HepG2 (cell line): ENCODE measurements at regions not wholly inside any gene's neighbourhood (a gene's known extent, or its start where the extent isn't known, plus 50 kb on each side); places are given as distances from the start of the nearest gene placed in this dataset.

ENCODE experiments used
- GATA4 ChIP-seq: sonication (generic); IDR thresholded peaks from 2 replicates; pipeline ENCODE4 v1.6.1; 2016; ENCODE audit warnings: antibody characterized with exemption, low read depth, borderline replicate concordance
- KLF11 ChIP-seq: IDR thresholded peaks from 2 replicates; pipeline ENCODE4 v1.6.1; 2016; ENCODE audit warnings: missing compliant biosample characterization
- MAZ ChIP-seq, 2 experiments: sonication (generic) in 1 of 2; formaldehyde crosslinking in 1 of 2; IDR thresholded peaks; 2 replicates each; pipeline versions ENCODE4 v1.5.0 to v1.6.1; 2012 to 2020; ENCODE audit warnings: low read depth in 2 of 2, mild to moderate bottlenecking in 2 of 2, borderline replicate concordance in 1 of 2, improper control_type of control experiment in 1 of 2, low read length in 1 of 2, missing genetic modification reagents in 1 of 2, moderate library complexity in 1 of 2
- MED13 ChIP-seq: sonication (generic); formaldehyde crosslinking; IDR thresholded peaks from 2 replicates; pipeline ENCODE4 v1.5.0; 2020; ENCODE audit warnings: missing genetic modification reagents
- REPIN1 ChIP-seq: sonication (generic); formaldehyde crosslinking; IDR thresholded peaks from 2 replicates; pipeline ENCODE4 v1.8.0; 2022; ENCODE audit warnings: missing genetic modification reagents, low read depth, mild to moderate bottlenecking, borderline replicate concordance
- RFX3 ChIP-seq: IDR thresholded peaks from 2 replicates; pipeline ENCODE4 v1.6.1; 2016; ENCODE audit warnings: missing biosample characterization, missing genetic modification reagents
- SRY ChIP-seq: sonication (generic); formaldehyde crosslinking; IDR thresholded peaks from 2 replicates; pipeline ENCODE4 v1.8.0; 2022; ENCODE audit warnings: mild to moderate bottlenecking, missing genetic modification reagents
- TCF7 ChIP-seq: sonication (generic); IDR thresholded peaks from 2 replicates; pipeline ENCODE4 v1.6.1; 2016; ENCODE audit warnings: antibody characterized with exemption, low read depth
- WIZ ChIP-seq: sonication (generic); formaldehyde crosslinking; IDR thresholded peaks from 2 replicates; pipeline ENCODE4 v1.5.1; 2020; ENCODE audit warnings: mild to moderate bottlenecking, missing genetic modification reagents
- ZGPAT ChIP-seq: IDR thresholded peaks from 2 replicates; pipeline ENCODE4 v1.6.1; 2016; ENCODE audit warnings: mild to moderate bottlenecking
- ZNF33A ChIP-seq: sonication (generic); formaldehyde crosslinking; IDR thresholded peaks from 2 replicates; pipeline ENCODE4 v1.5.1; 2020; ENCODE audit warnings: missing genetic modification reagents, mild to moderate bottlenecking, moderate library complexity, borderline replicate concordance
- ZNF501 ChIP-seq: sonication (generic); formaldehyde crosslinking; IDR thresholded peaks from 2 replicates; pipeline ENCODE4 v1.5.1; 2020; ENCODE audit warnings: mild to moderate bottlenecking, moderate library complexity, missing genetic modification reagents
- ZNF503 ChIP-seq: sonication (generic); formaldehyde crosslinking; IDR thresholded peaks from 2 replicates; pipeline ENCODE4 v1.4.0; 2020; ENCODE audit warnings: missing genetic modification reagents
- TF ChIP-seq, protein P1 (sequence below): sonication (generic); formaldehyde crosslinking; IDR thresholded peaks from 2 replicates; pipeline ENCODE4 v1.5.0; 2020; ENCODE audit warnings: mild to moderate bottlenecking, missing genetic modification reagents, borderline replicate concordance
- TF ChIP-seq, protein P2 (sequence below): sonication (generic); formaldehyde crosslinking; IDR thresholded peaks from 2 replicates; pipeline ENCODE4 v1.4.0; 2020; ENCODE audit warnings: missing genetic modification reagents
- TF ChIP-seq, protein P3 (sequence below): sonication (generic); formaldehyde crosslinking; IDR thresholded peaks from 2 replicates; pipeline ENCODE4 v1.4.0; 2020; ENCODE audit warnings: missing genetic modification reagents

DNA sequence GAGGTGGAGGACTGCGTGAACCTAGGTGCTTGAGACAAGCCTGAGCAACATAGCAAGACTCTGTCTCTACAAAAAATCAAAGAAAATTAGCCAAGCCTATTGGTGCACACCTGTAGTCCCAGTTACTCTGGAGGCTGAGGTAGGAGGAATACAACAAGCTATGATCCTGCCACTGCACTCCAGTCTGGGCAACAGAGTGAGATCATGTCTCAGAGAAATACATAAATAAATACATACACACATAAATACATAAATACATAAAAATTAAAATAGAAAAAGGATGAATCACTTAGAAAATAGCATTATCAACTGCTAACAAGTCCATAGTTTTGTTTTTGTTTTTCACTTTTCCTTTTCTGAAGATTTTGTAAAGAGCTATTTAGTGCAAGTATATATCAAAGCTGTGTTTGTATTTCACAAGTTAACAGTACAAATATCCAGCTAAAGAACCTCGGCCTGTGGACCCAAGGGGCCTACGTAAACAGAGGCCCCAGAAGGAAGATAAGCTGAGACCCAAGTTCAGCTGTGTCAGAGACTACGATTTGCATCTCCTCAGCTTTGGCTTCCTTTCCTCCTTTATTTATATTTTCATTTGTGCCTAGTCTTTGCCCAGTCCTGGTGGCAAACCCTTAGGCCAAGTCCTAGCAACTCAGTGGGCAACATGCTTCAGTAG, 67.1 kb upstream of the ROBO2 start (continued):
- TF ChIP-seq MAZ (IDR thresholded peaks at IDR 0.05; ENCODE audit: borderline replicate concordance, low read depth, low read length) = no peak
- no peak for TF ChIP-seq MAZ (CRISPR knock-in tag; IDR thresholded peaks at IDR 0.05; ENCODE audit: low read depth)
- TF ChIP-seq, protein P1, sequence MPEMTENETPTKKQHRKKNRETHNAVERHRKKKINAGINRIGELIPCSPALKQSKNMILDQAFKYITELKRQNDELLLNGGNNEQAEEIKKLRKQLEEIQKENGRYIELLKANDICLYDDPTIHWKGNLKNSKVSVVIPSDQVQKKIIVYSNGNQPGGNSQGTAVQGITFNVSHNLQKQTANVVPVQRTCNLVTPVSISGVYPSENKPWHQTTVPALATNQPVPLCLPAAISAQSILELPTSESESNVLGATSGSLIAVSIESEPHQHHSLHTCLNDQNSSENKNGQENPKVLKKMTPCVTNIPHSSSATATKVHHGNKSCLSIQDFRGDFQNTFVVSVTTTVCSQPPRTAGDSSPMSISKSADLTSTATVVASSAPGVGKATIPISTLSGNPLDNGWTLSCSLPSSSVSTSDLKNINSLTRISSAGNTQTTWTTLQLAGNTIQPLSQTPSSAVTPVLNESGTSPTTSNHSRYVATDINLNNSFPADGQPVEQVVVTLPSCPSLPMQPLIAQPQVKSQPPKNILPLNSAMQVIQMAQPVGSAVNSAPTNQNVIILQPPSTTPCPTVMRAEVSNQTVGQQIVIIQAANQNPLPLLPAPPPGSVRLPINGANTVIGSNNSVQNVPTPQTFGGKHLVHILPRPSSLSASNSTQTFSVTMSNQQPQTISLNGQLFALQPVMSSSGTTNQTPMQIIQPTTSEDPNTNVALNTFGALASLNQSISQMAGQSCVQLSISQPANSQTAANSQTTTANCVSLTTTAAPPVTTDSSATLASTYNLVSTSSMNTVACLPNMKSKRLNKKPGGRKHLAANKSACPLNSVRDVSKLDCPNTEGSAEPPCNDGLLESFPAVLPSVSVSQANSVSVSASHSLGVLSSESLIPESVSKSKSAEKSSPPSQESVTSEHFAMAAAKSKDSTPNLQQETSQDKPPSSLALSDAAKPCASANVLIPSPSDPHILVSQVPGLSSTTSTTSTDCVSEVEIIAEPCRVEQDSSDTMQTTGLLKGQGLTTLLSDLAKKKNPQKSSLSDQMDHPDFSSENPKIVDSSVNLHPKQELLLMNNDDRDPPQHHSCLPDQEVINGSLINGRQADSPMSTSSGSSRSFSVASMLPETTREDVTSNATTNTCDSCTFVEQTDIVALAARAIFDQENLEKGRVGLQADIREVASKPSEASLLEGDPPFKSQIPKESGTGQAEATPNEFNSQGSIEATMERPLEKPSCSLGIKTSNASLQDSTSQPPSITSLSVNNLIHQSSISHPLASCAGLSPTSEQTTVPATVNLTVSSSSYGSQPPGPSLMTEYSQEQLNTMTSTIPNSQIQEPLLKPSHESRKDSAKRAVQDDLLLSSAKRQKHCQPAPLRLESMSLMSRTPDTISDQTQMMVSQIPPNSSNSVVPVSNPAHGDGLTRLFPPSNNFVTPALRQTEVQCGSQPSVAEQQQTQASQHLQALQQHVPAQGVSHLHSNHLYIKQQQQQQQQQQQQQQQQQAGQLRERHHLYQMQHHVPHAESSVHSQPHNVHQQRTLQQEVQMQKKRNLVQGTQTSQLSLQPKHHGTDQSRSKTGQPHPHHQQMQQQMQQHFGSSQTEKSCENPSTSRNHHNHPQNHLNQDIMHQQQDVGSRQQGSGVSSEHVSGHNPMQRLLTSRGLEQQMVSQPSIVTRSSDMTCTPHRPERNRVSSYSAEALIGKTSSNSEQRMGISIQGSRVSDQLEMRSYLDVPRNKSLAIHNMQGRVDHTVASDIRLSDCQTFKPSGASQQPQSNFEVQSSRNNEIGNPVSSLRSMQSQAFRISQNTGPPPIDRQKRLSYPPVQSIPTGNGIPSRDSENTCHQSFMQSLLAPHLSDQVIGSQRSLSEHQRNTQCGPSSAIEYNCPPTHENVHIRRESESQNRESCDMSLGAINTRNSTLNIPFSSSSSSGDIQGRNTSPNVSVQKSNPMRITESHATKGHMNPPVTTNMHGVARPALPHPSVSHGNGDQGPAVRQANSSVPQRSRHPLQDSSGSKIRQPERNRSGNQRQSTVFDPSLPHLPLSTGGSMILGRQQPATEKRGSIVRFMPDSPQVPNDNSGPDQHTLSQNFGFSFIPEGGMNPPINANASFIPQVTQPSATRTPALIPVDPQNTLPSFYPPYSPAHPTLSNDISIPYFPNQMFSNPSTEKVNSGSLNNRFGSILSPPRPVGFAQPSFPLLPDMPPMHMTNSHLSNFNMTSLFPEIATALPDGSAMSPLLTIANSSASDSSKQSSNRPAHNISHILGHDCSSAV (CRISPR knock-in tag) = no peak
- no peak for TF ChIP-seq ZNF501 (CRISPR knock-in tag)
- no peak for TF ChIP-seq RFX3 (CRISPR knock-in tag)
- peak; percentile 24; the same call in 1 of the 2 replicates for TF ChIP-seq REPIN1 (CRISPR knock-in tag)
- no peak for TF ChIP-seq KLF11 (CRISPR knock-in tag)
- TF ChIP-seq, protein P2, sequence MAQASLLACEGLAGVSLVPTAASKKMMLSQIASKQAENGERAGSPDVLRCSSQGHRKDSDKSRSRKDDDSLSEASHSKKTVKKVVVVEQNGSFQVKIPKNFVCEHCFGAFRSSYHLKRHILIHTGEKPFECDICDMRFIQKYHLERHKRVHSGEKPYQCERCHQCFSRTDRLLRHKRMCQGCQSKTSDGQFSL (CRISPR knock-in tag) = no peak
- TF ChIP-seq GATA4 = peak; percentile 87; the same call in 1 of the 2 replicates
- TF ChIP-seq WIZ = no peak
- TF ChIP-seq, protein P3, sequence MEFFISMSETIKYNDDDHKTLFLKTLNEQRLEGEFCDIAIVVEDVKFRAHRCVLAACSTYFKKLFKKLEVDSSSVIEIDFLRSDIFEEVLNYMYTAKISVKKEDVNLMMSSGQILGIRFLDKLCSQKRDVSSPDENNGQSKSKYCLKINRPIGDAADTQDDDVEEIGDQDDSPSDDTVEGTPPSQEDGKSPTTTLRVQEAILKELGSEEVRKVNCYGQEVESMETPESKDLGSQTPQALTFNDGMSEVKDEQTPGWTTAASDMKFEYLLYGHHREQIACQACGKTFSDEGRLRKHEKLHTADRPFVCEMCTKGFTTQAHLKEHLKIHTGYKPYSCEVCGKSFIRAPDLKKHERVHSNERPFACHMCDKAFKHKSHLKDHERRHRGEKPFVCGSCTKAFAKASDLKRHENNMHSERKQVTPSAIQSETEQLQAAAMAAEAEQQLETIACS (CRISPR knock-in tag) = no peak
- peak; percentile 70 for TF ChIP-seq TCF7
- no peak for TF ChIP-seq MED13 (CRISPR knock-in tag)
- TF ChIP-seq ZNF33A (CRISPR knock-in tag) = no peak
- peak; percentile 80 for TF ChIP-seq ZNF503 (CRISPR knock-in tag)
- 0 out of 2 replicates have a peak, but pooled peaks have one; percentile 27 for TF ChIP-seq ZGPAT (CRISPR knock-in tag)
- no peak for TF ChIP-seq SRY (CRISPR knock-in tag)
